HepG2 (cell line): ENCODE measurements at regions not wholly inside any gene's neighbourhood (a gene's known extent, or its start where the extent isn't known, plus 50 kb on each side); places are given as distances from the start of the nearest gene placed in this dataset.

Source experiments
- ATAC-seq: fragments of 200-7000 bp; cut with Tn5 transposase; 3 replicates; pipeline ENCODE4 v1.9.1; 2020; ENCODE audit warnings: mild to moderate bottlenecking, moderate library complexity
- BruUV-seq: library from RNA; stranded (reverse); fragments of 400-500 nt; replicated peaks from 2 replicates; lab custom pipeline; 2021; lab: Mats Ljungman, UMichigan
- CTCF ChIA-PET: fragments of 300-600 bp; formaldehyde crosslinking; extraction: SDS; loops from one replicate; lab custom pipeline; 2021; ENCODE audit warnings: low total read pairs, inconsistent platforms, low intra/inter-chr PET ratio; lab: Yijun Ruan, JAX
- POLR2A ChIA-PET: fragments of 350-600 bp; sonication (Branson Sonifier 250); formaldehyde crosslinking; loops from one replicate; lab custom pipeline; 2020; ENCODE audit warnings: antibody characterized with exemption, inconsistent platforms; lab: Yijun Ruan, JAX
- DNase-seq: peaks from one replicate; pipeline ENCODE4 v3.0.0-alpha.2; 2015; ENCODE audit warnings: low spot score
- FAIRE-seq: peaks from 3 replicates; lab custom pipeline; 2011; peaks lifted over from hg19 to GRCh38; lab: Jason Lieb, UNC
- H2AFZ ChIP-seq: one replicate; pipeline ENCODE4 v1.6.1; 2011; ENCODE audit warnings: low read length, inconsistent platforms
- H3K27ac ChIP-seq: fragments of 300-600 bp; 3 replicates; pipeline ENCODE4 v1.8.0; 2011; ENCODE audit warnings: mixed run types, mild to moderate bottlenecking, mixed read lengths, low read length, inconsistent platforms; ENCODE audit not compliant: insufficient read depth; ENCODE audit errors: extremely low read length
- H3K27me3 ChIP-seq, 2 experiments: fragments of 200-600 bp in 1 of 2; 2 replicates in 1 of 2; 3 replicates in 1 of 2; pipeline versions ENCODE4 v1.6.0 to v1.8.0; 2011; ENCODE audit warnings: low read length in 2 of 2, mild to moderate bottlenecking in 2 of 2, moderate library complexity in 2 of 2, inconsistent platforms in 1 of 2; ENCODE audit not compliant: insufficient read depth in 2 of 2, control insufficient read depth in 1 of 2
- H3K36me3 ChIP-seq, 2 experiments: fragments of 200-600 bp in 1 of 2; replicated peaks in 1 of 2; 2 replicates in 1 of 2; 3 replicates in 1 of 2; pipeline versions ENCODE4 v1.5.1 to v1.8.0; 2011; ENCODE audit warnings: low read length in 2 of 2, inconsistent platforms in 1 of 2; ENCODE audit not compliant: insufficient read depth in 2 of 2, control insufficient read depth in 1 of 2
- H3K4me1 ChIP-seq: 2 replicates; pipeline ENCODE4 v1.5.1; 2012; ENCODE audit warnings: low read length, inconsistent platforms; ENCODE audit not compliant: insufficient read depth
- H3K4me2 ChIP-seq: 2 replicates; pipeline ENCODE4 v1.6.0; 2011; ENCODE audit warnings: low read depth, low read length, inconsistent platforms
- H3K4me3 ChIP-seq, 3 experiments: fragments of 200-600 bp in 1 of 3; sonication (generic), shearing (Covaris generic) in 1 of 3; replicated peaks in 1 of 3; 2 replicates each; pipeline ENCODE4 v1.5.1; 2011 to 2016; ENCODE audit warnings: low read length in 3 of 3, inconsistent platforms in 2 of 3, low read depth in 2 of 3, mild to moderate bottlenecking in 2 of 3, control low read depth in 1 of 3, mixed read lengths in 1 of 3; ENCODE audit not compliant: insufficient read depth in 1 of 3
- H3K79me2 ChIP-seq: one replicate; pipeline ENCODE4 v1.6.1; 2011; ENCODE audit warnings: low read length, inconsistent platforms; ENCODE audit not compliant: insufficient read depth
- H3K9ac ChIP-seq: 2 replicates; pipeline ENCODE4 v1.6.0; 2011; ENCODE audit warnings: mild to moderate bottlenecking, low read depth, low read length, inconsistent platforms; ENCODE audit not compliant: insufficient read depth
- H3K9me3 ChIP-seq: 2 replicates; pipeline ENCODE4 v1.5.1; 2012; ENCODE audit warnings: mild to moderate bottlenecking, low read length
- H4K20me1 ChIP-seq: 2 replicates; pipeline ENCODE4 v1.6.0; 2011; ENCODE audit warnings: inconsistent platforms, mild to moderate bottlenecking, low read length, moderate library complexity; ENCODE audit not compliant: insufficient read depth
- CBX5 ChIP-seq: sonication (generic); formaldehyde crosslinking; IDR thresholded peaks from 2 replicates; pipeline ENCODE4 v1.4.0; 2020; ENCODE audit warnings: missing genetic modification reagents, borderline replicate concordance
- CEBPB ChIP-seq: IDR thresholded peaks from 2 replicates; pipeline ENCODE4 v1.6.1; 2011; ENCODE audit warnings: low read depth, low read length, improper control_type of control experiment, borderline replicate concordance
- HOXA9 ChIP-seq: sonication (generic); formaldehyde crosslinking; IDR thresholded peaks from 2 replicates; pipeline ENCODE4 v1.8.1; 2022; ENCODE audit warnings: missing genetic modification reagents, mild to moderate bottlenecking, moderate library complexity, borderline replicate concordance
- ISL2 ChIP-seq: sonication (generic); formaldehyde crosslinking; IDR thresholded peaks from 2 replicates; pipeline ENCODE4 v1.5.0; 2020; ENCODE audit warnings: missing genetic modification reagents
- MIER2 ChIP-seq: IDR thresholded peaks from 2 replicates; pipeline ENCODE4 v1.6.1; 2016; ENCODE audit warnings: missing biosample characterization, missing genetic modification reagents
- MIER3 ChIP-seq: IDR thresholded peaks from 2 replicates; pipeline ENCODE4 v1.6.1; 2016; ENCODE audit warnings: missing compliant biosample characterization, borderline replicate concordance
- MTF2 ChIP-seq: sonication (generic); formaldehyde crosslinking; IDR thresholded peaks from 2 replicates; pipeline ENCODE4 v1.5.0; 2020; ENCODE audit warnings: missing genetic modification reagents, borderline replicate concordance
- SSRP1 ChIP-seq: IDR thresholded peaks from 2 replicates; pipeline ENCODE4 v1.6.1; 2016; ENCODE audit warnings: control low read depth
- YY1 ChIP-seq: IDR thresholded peaks from 2 replicates; pipeline ENCODE4 v1.6.1; 2011; ENCODE audit warnings: low read length, low read depth, moderate library complexity, mild to moderate bottlenecking; ENCODE audit not compliant: insufficient read depth, insufficient replicate concordance
- ZNF230 ChIP-seq: sonication (generic); formaldehyde crosslinking; IDR thresholded peaks from 2 replicates; pipeline ENCODE4 v1.4.0; 2020; ENCODE audit warnings: mild to moderate bottlenecking, missing genetic modification reagents
- ZZZ3 ChIP-seq: sonication (generic); formaldehyde crosslinking; IDR thresholded peaks from 2 replicates; pipeline ENCODE4 v1.4.0; 2020; ENCODE audit warnings: missing genetic modification reagents, mild to moderate bottlenecking, borderline replicate concordance
- WGBS: methylation state at CpG from one replicate; pipeline ENCODE4 v1.1.6; 2017; ENCODE audit warnings: low lambda C conversion rate; 5-methylcytosine and 5-hydroxymethylcytosine counted together
- in situ Hi-C: cut with HindIII; loops from 2 replicates; pipeline ENCODE4 v1.10.0; 2017; ENCODE audit warnings: low pct_unique_long_range_greater_than_20kb; ENCODE audit not compliant: extremely low pct_ligation_motif_present
- intact Hi-C: fragments of 100-400 bp; cut with micrococcal nuclease; formaldehyde crosslinking; loops from one replicate; pipeline ENCODE4 v1.10.0; 2022; ENCODE audit not compliant: unreplicated experiment
- TF ChIP-seq, protein P1 (sequence below): sonication (generic); formaldehyde crosslinking; IDR thresholded peaks from 2 replicates; pipeline ENCODE4 v1.4.0; 2020; ENCODE audit warnings: missing genetic modification reagents
- TF ChIP-seq, protein P2 (sequence below): sonication (generic); formaldehyde crosslinking; IDR thresholded peaks from 2 replicates; pipeline ENCODE4 v1.4.0; 2020; ENCODE audit warnings: mild to moderate bottlenecking, missing genetic modification reagents
- TF ChIP-seq, protein P3 (sequence below): sonication (generic); formaldehyde crosslinking; IDR thresholded peaks from 2 replicates; pipeline ENCODE4 v1.5.0; 2020; ENCODE audit warnings: mild to moderate bottlenecking, missing genetic modification reagents, moderate library complexity

DNA sequence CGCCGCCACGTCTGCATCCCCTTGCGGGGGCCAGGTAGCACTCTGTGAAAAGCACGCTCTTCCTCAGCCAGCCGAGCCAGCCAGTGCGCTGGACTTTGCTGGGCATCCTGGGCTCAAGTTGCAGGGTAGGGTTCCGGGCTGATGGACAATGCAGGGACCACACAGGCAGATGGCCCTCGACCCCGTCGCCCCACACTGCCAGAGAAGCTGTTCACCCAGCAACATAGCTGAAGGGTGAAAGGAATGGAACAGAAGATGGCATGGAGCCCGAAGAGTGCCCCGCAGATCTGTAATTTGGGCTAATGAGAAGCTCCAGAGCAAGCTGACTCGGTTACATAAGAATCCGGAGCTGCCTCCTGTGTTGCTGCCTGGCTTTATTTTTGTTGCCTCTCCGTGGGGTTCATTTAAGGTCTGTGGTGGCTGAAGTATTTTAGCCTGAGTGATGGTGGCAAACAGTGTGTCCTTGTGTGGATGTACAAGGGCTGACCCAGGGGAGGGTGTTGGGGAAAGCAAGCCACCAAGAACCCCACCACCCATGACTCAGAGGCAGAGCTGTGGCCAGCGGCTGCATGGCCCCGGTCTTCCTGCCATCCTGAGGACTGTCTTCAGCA, 105.8 kb downstream of the SOX1 start:
- no peak overlapping the region for H3K9ac ChIP-seq
- H3K79me2 ChIP-seq = no peaks in the 10 kb centered on the region
- H4K20me1 ChIP-seq = no peaks in the 10 kb centered on the region
- POLR2A ChIA-PET = no interaction called here
- DNase-seq = no peak
- H3K4me2 ChIP-seq = no peak overlapping the region
- WGBS = 33% methylated on average over 15 of the region's 18 CpGs
- no peaks in the 10 kb centered on the region for H3K4me1 ChIP-seq
- no peak for ATAC-seq
- in situ Hi-C loops = no loop called here
- no peak overlapping the region for H3K27ac ChIP-seq
- no peaks in the 10 kb centered on the region for H3K36me3 ChIP-seq
- intact Hi-C loops = no loop called here
- TF ChIP-seq ZNF230 (CRISPR knock-in tag) = no peak
- TF ChIP-seq, protein P1, sequence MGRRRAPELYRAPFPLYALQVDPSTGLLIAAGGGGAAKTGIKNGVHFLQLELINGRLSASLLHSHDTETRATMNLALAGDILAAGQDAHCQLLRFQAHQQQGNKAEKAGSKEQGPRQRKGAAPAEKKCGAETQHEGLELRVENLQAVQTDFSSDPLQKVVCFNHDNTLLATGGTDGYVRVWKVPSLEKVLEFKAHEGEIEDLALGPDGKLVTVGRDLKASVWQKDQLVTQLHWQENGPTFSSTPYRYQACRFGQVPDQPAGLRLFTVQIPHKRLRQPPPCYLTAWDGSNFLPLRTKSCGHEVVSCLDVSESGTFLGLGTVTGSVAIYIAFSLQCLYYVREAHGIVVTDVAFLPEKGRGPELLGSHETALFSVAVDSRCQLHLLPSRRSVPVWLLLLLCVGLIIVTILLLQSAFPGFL = no peak
- TF ChIP-seq SSRP1 = no peak
- no peak for TF ChIP-seq CBX5 (CRISPR knock-in tag)
- TF ChIP-seq HOXA9 (CRISPR knock-in tag) = no peak
- TF ChIP-seq YY1 = no peak
- TF ChIP-seq CEBPB = no peak
- TF ChIP-seq, protein P2, sequence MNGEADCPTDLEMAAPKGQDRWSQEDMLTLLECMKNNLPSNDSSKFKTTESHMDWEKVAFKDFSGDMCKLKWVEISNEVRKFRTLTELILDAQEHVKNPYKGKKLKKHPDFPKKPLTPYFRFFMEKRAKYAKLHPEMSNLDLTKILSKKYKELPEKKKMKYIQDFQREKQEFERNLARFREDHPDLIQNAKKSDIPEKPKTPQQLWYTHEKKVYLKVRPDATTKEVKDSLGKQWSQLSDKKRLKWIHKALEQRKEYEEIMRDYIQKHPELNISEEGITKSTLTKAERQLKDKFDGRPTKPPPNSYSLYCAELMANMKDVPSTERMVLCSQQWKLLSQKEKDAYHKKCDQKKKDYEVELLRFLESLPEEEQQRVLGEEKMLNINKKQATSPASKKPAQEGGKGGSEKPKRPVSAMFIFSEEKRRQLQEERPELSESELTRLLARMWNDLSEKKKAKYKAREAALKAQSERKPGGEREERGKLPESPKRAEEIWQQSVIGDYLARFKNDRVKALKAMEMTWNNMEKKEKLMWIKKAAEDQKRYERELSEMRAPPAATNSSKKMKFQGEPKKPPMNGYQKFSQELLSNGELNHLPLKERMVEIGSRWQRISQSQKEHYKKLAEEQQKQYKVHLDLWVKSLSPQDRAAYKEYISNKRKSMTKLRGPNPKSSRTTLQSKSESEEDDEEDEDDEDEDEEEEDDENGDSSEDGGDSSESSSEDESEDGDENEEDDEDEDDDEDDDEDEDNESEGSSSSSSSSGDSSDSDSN (CRISPR knock-in tag) = no peak
- no peak for TF ChIP-seq MIER3 (CRISPR knock-in tag)
- TF ChIP-seq, protein P3, sequence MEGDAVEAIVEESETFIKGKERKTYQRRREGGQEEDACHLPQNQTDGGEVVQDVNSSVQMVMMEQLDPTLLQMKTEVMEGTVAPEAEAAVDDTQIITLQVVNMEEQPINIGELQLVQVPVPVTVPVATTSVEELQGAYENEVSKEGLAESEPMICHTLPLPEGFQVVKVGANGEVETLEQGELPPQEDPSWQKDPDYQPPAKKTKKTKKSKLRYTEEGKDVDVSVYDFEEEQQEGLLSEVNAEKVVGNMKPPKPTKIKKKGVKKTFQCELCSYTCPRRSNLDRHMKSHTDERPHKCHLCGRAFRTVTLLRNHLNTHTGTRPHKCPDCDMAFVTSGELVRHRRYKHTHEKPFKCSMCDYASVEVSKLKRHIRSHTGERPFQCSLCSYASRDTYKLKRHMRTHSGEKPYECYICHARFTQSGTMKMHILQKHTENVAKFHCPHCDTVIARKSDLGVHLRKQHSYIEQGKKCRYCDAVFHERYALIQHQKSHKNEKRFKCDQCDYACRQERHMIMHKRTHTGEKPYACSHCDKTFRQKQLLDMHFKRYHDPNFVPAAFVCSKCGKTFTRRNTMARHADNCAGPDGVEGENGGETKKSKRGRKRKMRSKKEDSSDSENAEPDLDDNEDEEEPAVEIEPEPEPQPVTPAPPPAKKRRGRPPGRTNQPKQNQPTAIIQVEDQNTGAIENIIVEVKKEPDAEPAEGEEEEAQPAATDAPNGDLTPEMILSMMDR (CRISPR knock-in tag) = no peak
- TF ChIP-seq ISL2 (CRISPR knock-in tag) = no peak
- TF ChIP-seq ZZZ3 (CRISPR knock-in tag) = no peak
- TF ChIP-seq MIER2 (CRISPR knock-in tag) = no peak
- no peak for TF ChIP-seq MTF2 (CRISPR knock-in tag)
- no TSS peak for BruUV-seq
- no peak overlapping the region for H2AFZ ChIP-seq
- no peak for FAIRE-seq
- CTCF ChIA-PET = no interaction called here
- H3K27me3 ChIP-seq = peaks cover 4 to 51% of the 10 kb centered on the region in 2 experiments; a peak in 4 of 5 replicates
- H3K4me3 ChIP-seq = no peak overlapping the region
- H3K9me3 ChIP-seq = 0 out of 2 replicates have a peak, but pooled peaks cover 5% of the 10 kb centered on the region
